ENCODE measurements at regions not wholly inside any gene's neighbourhood (a gene's known extent, or its start where the extent isn't known, plus 50 kb on each side); places are given as distances from the start of the nearest gene placed in this dataset.

DNA sequence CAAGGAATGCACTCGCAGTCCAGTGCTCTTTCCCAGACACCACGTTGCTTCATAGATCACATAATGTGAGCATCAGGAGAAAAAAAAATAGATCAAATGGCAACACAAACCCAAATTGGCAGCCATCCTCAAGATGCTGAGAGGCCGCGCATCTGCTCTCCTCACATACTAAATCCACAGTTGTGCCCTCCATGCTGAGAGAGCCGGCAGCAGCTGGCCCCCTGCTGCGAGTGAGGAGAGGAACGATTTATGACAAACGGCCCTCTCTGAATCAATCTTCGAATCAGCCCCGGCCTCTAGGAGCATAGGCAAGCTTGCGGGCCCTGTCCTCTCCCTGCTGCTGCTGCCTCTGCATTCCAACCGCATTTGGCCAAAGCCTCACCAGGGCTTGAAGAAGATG, 159.9 kb upstream of the TENM4 start:
- no peak overlapping the region for H2AFZ ChIP-seq (ENCODE audit: low read length)
- Mint-ChIP-seq H3K9me3 (no peaks in the 10 kb centered on the region; a peak in 1 of 5 replicates), H3K4me1 (peaks cover 8 to 19% of the 10 kb centered on the region in 2 experiments; a peak in 3 of 4 replicates), H3K4me3 (no peak overlapping the region), H3K36me3 (ENCODE audit: insufficient read depth in 1 of 3, low read depth in 3 of 3) (no peaks in the 10 kb centered on the region), H3K27me3 (ENCODE audit: low read depth) (no peaks in the 10 kb centered on the region; the same call in 1 of the 2 replicates), H3K27ac (no peak overlapping the region)
- no peaks in the 10 kb centered on the region for H3K23me2 ChIP-seq (ENCODE audit: insufficient read length, low read depth, low read length, poor library complexity, severe bottlenecking)
- no peak overlapping the region for H2BK20ac ChIP-seq (ENCODE audit: low read depth, low read length, poor library complexity, severe bottlenecking)
- H2BK5ac ChIP-seq (ENCODE audit: insufficient read length, low read length), result no peak overlapping the region
- no peaks in the 10 kb centered on the region for H3K79me1 ChIP-seq (ENCODE audit: insufficient read depth, low read depth, low read length, poor library complexity, severe bottlenecking)
- H2BK12ac ChIP-seq (ENCODE audit: insufficient read length, low read depth, low read length), result no peak overlapping the region
- H3T11ph ChIP-seq (ENCODE audit: low read length), result no peak overlapping the region
- no peak overlapping the region for H3K4ac ChIP-seq (ENCODE audit: low read depth, low read length)
- no peak overlapping the region for H3K14ac ChIP-seq (ENCODE audit: insufficient read depth, low read length)
- no peak overlapping the region for H3K4me2 ChIP-seq (ENCODE audit: insufficient read depth, insufficient read length, low read length)
- no peak overlapping the region for H3K18ac ChIP-seq (ENCODE audit: insufficient read length, low read depth, low read length)
- no peak overlapping the region for H2BK120ac ChIP-seq (ENCODE audit: low read depth, low read length, poor library complexity, severe bottlenecking)
- TF ChIP-seq, protein P1, sequence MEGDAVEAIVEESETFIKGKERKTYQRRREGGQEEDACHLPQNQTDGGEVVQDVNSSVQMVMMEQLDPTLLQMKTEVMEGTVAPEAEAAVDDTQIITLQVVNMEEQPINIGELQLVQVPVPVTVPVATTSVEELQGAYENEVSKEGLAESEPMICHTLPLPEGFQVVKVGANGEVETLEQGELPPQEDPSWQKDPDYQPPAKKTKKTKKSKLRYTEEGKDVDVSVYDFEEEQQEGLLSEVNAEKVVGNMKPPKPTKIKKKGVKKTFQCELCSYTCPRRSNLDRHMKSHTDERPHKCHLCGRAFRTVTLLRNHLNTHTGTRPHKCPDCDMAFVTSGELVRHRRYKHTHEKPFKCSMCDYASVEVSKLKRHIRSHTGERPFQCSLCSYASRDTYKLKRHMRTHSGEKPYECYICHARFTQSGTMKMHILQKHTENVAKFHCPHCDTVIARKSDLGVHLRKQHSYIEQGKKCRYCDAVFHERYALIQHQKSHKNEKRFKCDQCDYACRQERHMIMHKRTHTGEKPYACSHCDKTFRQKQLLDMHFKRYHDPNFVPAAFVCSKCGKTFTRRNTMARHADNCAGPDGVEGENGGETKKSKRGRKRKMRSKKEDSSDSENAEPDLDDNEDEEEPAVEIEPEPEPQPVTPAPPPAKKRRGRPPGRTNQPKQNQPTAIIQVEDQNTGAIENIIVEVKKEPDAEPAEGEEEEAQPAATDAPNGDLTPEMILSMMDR (conservative IDR thresholded peaks at IDR 0.05), result no peak
- H4K8ac ChIP-seq (replicated peaks; ENCODE audit: insufficient read length, low read depth, low read length), result no peak overlapping the region
- H3K79me2 ChIP-seq (ENCODE audit: insufficient read depth, low read length), result no peaks in the 10 kb centered on the region
- no peak overlapping the region for H4K5ac ChIP-seq (ENCODE audit: insufficient read length, low read depth, low read length)
- H3K56ac ChIP-seq (ENCODE audit: insufficient read length, low read depth, low read length), result no peak overlapping the region
- no CpG with 5 or more reads among the region's 12 CpGs for WGBS (ENCODE audit: extremely low coverage, insufficient read length, low lambda C conversion rate)
- no peak overlapping the region for H2BK15ac ChIP-seq (ENCODE audit: low read depth, low read length)
- no peak overlapping the region for H3K27ac ChIP-seq (ENCODE audit: insufficient read length, low read depth, low read length)
- H2AK5ac ChIP-seq (ENCODE audit: insufficient read length, low read length), result no peak overlapping the region
- no peak for DNase-seq
- H3K9me3 ChIP-seq (ENCODE audit: control insufficient read depth, low read depth, low read length), result no peaks in the 10 kb centered on the region
- H3K23ac ChIP-seq (ENCODE audit: insufficient read length, low read depth, low read length), result no peak overlapping the region
- no peak overlapping the region for H3K9ac ChIP-seq (ENCODE audit: extremely low read depth, insufficient read length, low read length)
- H4K91ac ChIP-seq (ENCODE audit: insufficient read length, low read depth, low read length), result no peak overlapping the region
- no peaks in the 10 kb centered on the region for H4K20me1 ChIP-seq (ENCODE audit: control insufficient read depth, insufficient read depth, insufficient read length)
- H3K27me3 ChIP-seq (ENCODE audit: insufficient read depth, low read length), result no peaks in the 10 kb centered on the region
- no peaks in the 10 kb centered on the region for H3K4me1 ChIP-seq (ENCODE audit: insufficient read depth, low read length)

Measured in H9 (cell line).